ENCODE measurements at regions not wholly inside any gene's neighbourhood (a gene's known extent, or its start where the extent isn't known, plus 50 kb on each side); places are given as distances from the start of the nearest gene placed in this dataset.

DNA sequence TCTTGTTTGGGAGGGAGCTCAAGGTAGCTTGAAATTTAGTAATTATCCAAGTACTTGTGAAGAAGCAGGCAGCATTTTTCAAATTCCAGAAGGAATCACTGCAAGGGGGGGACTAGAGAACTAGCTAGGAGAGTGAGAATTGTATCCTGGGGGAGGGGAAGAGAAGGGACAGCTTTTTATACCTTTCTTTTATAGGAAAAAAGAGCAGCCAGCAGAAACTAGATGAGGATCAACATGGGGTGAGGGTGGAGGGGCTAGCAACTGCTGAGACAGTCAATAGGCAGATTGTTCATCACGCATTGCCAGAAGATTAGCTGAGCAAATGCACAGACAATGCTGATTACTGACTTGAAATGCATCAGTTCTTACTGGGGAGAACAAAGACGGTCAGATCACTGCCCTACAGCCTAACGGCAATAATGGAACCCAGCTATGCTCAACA is 514.3 kb upstream of the CITED2 start:
- Mint-ChIP-seq H3K9me3 (no peaks in the 10 kb centered on the region), H3K36me3 (no peaks in the 10 kb centered on the region), H3K27ac (no peak overlapping the region), H3K4me1 (no peaks in the 10 kb centered on the region), H3K27me3 (peaks cover 8 to 10% of the 10 kb centered on the region in 2 donors), H3K4me3 (no peak overlapping the region)
- no peak overlapping the region for H3K4me3 ChIP-seq (ENCODE audit: control insufficient read depth in 1 of 2, extremely low read depth in 1 of 2, low read length in 1 of 2)
- ChIA-PET CTCF (interaction anchor here in 1 of 2 donors (0.6 kb wide), 1 partner anchor 84 kb away, joined by 3 read pairs; no protein-coding TSS in a partner anchor), POLR2A (interaction anchor here in 1 of 2 donors (0.6 kb wide), 1 partner anchor 712 kb away, joined by 4 read pairs; no protein-coding TSS in a partner anchor)
- H3K9me3 ChIP-seq, result no peaks in the 10 kb centered on the region
- ATAC-seq (replicated peaks in 1 of 4) (no peak), DNase-seq (no peak)
- no peaks in the 10 kb centered on the region for H3K36me3 ChIP-seq (ENCODE audit: control insufficient read depth in 2 of 2, extremely low read depth in 1 of 2, insufficient read depth in 1 of 2, low read length in 1 of 2)
- no peak overlapping the region for H3K27ac ChIP-seq (ENCODE audit: low read length)
- WGBS (ENCODE audit: insufficient coverage), result 100% methylated on average over 1 of the region's 3 CpGs
- H3K4me1 ChIP-seq (ENCODE audit: control insufficient read depth in 1 of 2, extremely low read depth in 1 of 2, insufficient read depth in 2 of 2, low read length in 2 of 2), result no peaks in the 10 kb centered on the region
- no peaks in the 10 kb centered on the region for H3K27me3 ChIP-seq (replicated peaks in 1 of 2; ENCODE audit: control insufficient read depth in 2 of 2, extremely low read depth in 1 of 2, insufficient read depth in 2 of 2, low read length in 1 of 2)

DNA sequence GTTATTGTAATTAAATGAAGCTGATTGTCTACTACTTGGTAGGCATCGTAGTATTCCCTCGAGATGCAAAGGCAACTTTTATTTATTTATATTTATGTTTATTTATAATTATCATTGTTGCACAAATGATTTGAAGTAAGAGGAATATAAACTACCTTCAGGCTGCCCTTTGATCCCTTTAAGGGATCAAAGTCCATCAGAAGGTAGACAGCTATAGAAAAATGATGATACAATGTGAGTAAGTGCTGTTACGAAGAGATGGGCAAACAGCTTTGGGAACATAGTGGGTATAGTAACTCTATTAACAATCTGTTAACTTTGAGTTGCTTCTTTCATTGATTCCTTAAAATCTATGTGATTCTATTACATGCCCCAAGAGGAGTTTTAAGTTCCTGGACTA is 512.8 kb upstream of the CITED2 start:
- Mint-ChIP-seq H3K9me3 (no peaks in the 10 kb centered on the region), H3K4me1 (peaks cover under 1 to 7% (median 1%) of the 10 kb centered on the region in 3 donors), H3K27me3 (peaks cover 8 to 10% of the 10 kb centered on the region in 2 donors), H3K4me3 (no peak overlapping the region), H3K27ac (no peak overlapping the region), H3K36me3 (no peaks in the 10 kb centered on the region)
- Histone ChIP-seq H3K27me3 (replicated peaks in 1 of 2; ENCODE audit: control insufficient read depth in 2 of 2, extremely low read depth in 1 of 2, insufficient read depth in 2 of 2, low read length in 1 of 2) (no peaks in the 10 kb centered on the region), H3K4me3 (ENCODE audit: control insufficient read depth in 1 of 2, extremely low read depth in 1 of 2, low read length in 1 of 2) (no peak overlapping the region), H3K9me3 (no peaks in the 10 kb centered on the region), H3K4me1 (ENCODE audit: control insufficient read depth in 1 of 2, extremely low read depth in 1 of 2, insufficient read depth in 2 of 2, low read length in 2 of 2) (no peaks in the 10 kb centered on the region), H3K36me3 (ENCODE audit: control insufficient read depth in 2 of 2, extremely low read depth in 1 of 2, insufficient read depth in 1 of 2, low read length in 1 of 2) (no peaks in the 10 kb centered on the region), H3K27ac (ENCODE audit: low read length) (no peak overlapping the region)
- ATAC-seq (replicated peaks in 1 of 4) (no peak), DNase-seq (no peak)
- WGBS (ENCODE audit: insufficient coverage), result no CpG with 5 or more reads among the region's 3 CpGs
- CTCF ChIA-PET, result interaction anchor here in 1 of 2 donors (0.6 kb wide), 1 partner anchor 304 kb away, joined by 3 read pairs; no protein-coding TSS in a partner anchor
- POLR2A ChIA-PET, result no interaction called here

DNA sequence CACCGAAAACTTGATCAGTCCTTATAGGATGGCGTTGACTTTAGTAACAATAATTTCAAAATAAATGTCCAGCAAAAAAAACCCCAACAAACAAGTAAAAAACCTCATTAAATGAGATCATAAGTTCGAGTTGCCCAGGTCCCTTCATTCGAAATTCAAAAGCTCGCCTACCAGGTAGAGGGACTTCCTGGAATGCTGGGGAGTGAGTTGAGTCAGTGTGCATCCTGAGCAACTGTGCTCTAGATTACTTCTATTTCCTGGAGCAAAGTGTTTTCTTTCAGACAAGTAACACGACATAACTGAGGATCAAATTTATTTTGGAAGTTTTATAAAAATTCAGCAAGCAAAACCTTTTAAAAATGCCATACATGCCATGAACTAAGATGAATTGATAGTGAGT is 511.9 kb upstream of the CITED2 start:
- ATAC-seq (replicated peaks in 1 of 4) (no peak), DNase-seq (no peak)
- no CpG with 5 or more reads among the region's 6 CpGs for WGBS (ENCODE audit: insufficient coverage)
- no peaks in the 10 kb centered on the region for H3K4me1 ChIP-seq (ENCODE audit: control insufficient read depth in 1 of 2, extremely low read depth in 1 of 2, insufficient read depth in 2 of 2, low read length in 2 of 2)
- no peaks in the 10 kb centered on the region for H3K9me3 ChIP-seq
- no peak overlapping the region for H3K27ac Mint-ChIP-seq
- ChIA-PET POLR2A (interaction anchor here in 1 of 2 donors (0.5 kb wide), 1 partner anchor 912 kb away, joined by 6 read pairs; no protein-coding TSS in a partner anchor), CTCF (no interaction called here)
- no peak overlapping the region for H3K4me3 Mint-ChIP-seq
- H3K36me3 Mint-ChIP-seq, result no peaks in the 10 kb centered on the region
- H3K27ac ChIP-seq (ENCODE audit: low read length), result no peak overlapping the region
- H3K4me3 ChIP-seq (ENCODE audit: control insufficient read depth in 1 of 2, extremely low read depth in 1 of 2, low read length in 1 of 2), result no peak overlapping the region
- no peaks in the 10 kb centered on the region for H3K9me3 Mint-ChIP-seq
- peaks cover 8 to 10% of the 10 kb centered on the region in 2 donors for H3K27me3 Mint-ChIP-seq
- no peaks in the 10 kb centered on the region for H3K36me3 ChIP-seq (ENCODE audit: control insufficient read depth in 2 of 2, extremely low read depth in 1 of 2, insufficient read depth in 1 of 2, low read length in 1 of 2)
- peaks cover 2 to 11% (median 3%) of the 10 kb centered on the region in 3 donors for H3K4me1 Mint-ChIP-seq
- no peaks in the 10 kb centered on the region for H3K27me3 ChIP-seq (replicated peaks in 1 of 2; ENCODE audit: control insufficient read depth in 2 of 2, extremely low read depth in 1 of 2, insufficient read depth in 2 of 2, low read length in 1 of 2)

DNA sequence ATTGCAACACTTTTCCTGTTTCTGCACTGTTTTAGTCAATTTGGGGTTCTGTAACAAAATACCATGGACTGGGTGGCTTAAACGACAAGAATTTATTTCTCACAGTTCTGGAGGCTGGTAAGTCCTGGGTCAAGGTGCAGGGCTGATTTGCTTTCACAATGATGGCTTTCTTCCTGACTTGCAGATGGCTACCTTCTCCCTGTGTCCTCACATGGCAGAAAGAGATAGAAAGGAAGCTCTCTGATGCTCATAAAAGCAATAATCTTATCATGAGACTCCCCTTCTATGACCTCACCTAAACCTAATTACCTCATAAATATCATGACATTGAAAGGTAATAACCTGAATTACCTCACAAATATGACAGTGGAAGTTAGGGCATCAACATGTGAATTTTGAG is 511.5 kb upstream of the CITED2 start:
- peaks cover 2 to 11% (median 3%) of the 10 kb centered on the region in 3 donors for H3K4me1 Mint-ChIP-seq
- DNase-seq, result no peak
- Histone ChIP-seq H3K9me3 (no peaks in the 10 kb centered on the region), H3K27ac (ENCODE audit: low read length) (no peak overlapping the region), H3K36me3 (ENCODE audit: control insufficient read depth in 2 of 2, extremely low read depth in 1 of 2, insufficient read depth in 1 of 2, low read length in 1 of 2) (no peaks in the 10 kb centered on the region), H3K4me3 (ENCODE audit: control insufficient read depth in 1 of 2, extremely low read depth in 1 of 2, low read length in 1 of 2) (no peak overlapping the region), H3K27me3 (replicated peaks in 1 of 2; ENCODE audit: control insufficient read depth in 2 of 2, extremely low read depth in 1 of 2, insufficient read depth in 2 of 2, low read length in 1 of 2) (no peaks in the 10 kb centered on the region), H3K4me1 (ENCODE audit: control insufficient read depth in 1 of 2, extremely low read depth in 1 of 2, insufficient read depth in 2 of 2, low read length in 2 of 2) (no peaks in the 10 kb centered on the region)
- no peak overlapping the region for H3K27ac Mint-ChIP-seq
- no peak for ATAC-seq (replicated peaks in 1 of 4)
- no CpG with 5 or more reads among the region's 1 CpG for WGBS (ENCODE audit: insufficient coverage)
- no peaks in the 10 kb centered on the region for H3K36me3 Mint-ChIP-seq
- no peaks in the 10 kb centered on the region for H3K9me3 Mint-ChIP-seq
- CTCF ChIA-PET, result no interaction called here
- H3K27me3 Mint-ChIP-seq, result peaks cover 6 to 13% of the 10 kb centered on the region in 2 donors
- H3K4me3 Mint-ChIP-seq, result no peak overlapping the region
- POLR2A ChIA-PET, result interaction anchor here in 1 of 2 donors (0.5 kb wide), 1 partner anchor 913 kb away, joined by 6 read pairs; no protein-coding TSS in a partner anchor

DNA sequence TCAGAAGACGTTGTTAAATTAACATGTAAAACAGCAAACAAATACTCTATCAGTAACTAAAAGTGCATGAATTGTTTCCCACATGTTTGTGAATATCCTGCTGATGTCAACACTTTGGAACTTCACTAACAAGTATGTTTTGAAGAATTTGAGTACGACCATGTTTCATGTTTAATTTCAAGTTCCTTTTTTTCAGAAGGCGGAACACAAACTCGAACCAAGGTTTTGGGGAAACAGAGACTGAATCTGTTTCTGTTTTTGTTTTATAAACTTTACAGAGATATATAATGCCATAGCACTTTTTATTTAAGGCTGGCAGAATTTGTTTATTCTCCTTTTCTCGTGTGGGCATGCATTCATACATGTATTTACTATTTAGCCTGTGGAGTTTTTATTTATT is 509.3 kb upstream of the CITED2 start:
- H3K36me3 Mint-ChIP-seq, result no peaks in the 10 kb centered on the region
- no peaks in the 10 kb centered on the region for H3K9me3 Mint-ChIP-seq
- H3K4me1 ChIP-seq (ENCODE audit: control insufficient read depth in 1 of 2, extremely low read depth in 1 of 2, insufficient read depth in 2 of 2, low read length in 2 of 2), result no peaks in the 10 kb centered on the region
- DNase-seq (no peak), ATAC-seq (replicated peaks in 1 of 4) (no peak)
- H3K4me1 Mint-ChIP-seq, result peaks cover 2 to 11% (median 3%) of the 10 kb centered on the region in 3 donors
- H3K36me3 ChIP-seq (ENCODE audit: control insufficient read depth in 2 of 2, extremely low read depth in 1 of 2, insufficient read depth in 1 of 2, low read length in 1 of 2), result no peaks in the 10 kb centered on the region
- H3K27me3 Mint-ChIP-seq, result peaks cover 2 to 13% of the 10 kb centered on the region in 2 donors
- WGBS (ENCODE audit: insufficient coverage), result no CpG with 5 or more reads among the region's 5 CpGs
- H3K4me3 Mint-ChIP-seq, result no peak overlapping the region
- no peak overlapping the region for H3K4me3 ChIP-seq (ENCODE audit: control insufficient read depth in 1 of 2, extremely low read depth in 1 of 2, low read length in 1 of 2)
- H3K9me3 ChIP-seq, result no peaks in the 10 kb centered on the region
- H3K27ac Mint-ChIP-seq, result no peak overlapping the region
- POLR2A ChIA-PET, result no interaction called here
- CTCF ChIA-PET, result no interaction called here
- no peaks in the 10 kb centered on the region for H3K27me3 ChIP-seq (replicated peaks in 1 of 2; ENCODE audit: control insufficient read depth in 2 of 2, extremely low read depth in 1 of 2, insufficient read depth in 2 of 2, low read length in 1 of 2)
- H3K27ac ChIP-seq (ENCODE audit: low read length), result no peak overlapping the region

DNA sequence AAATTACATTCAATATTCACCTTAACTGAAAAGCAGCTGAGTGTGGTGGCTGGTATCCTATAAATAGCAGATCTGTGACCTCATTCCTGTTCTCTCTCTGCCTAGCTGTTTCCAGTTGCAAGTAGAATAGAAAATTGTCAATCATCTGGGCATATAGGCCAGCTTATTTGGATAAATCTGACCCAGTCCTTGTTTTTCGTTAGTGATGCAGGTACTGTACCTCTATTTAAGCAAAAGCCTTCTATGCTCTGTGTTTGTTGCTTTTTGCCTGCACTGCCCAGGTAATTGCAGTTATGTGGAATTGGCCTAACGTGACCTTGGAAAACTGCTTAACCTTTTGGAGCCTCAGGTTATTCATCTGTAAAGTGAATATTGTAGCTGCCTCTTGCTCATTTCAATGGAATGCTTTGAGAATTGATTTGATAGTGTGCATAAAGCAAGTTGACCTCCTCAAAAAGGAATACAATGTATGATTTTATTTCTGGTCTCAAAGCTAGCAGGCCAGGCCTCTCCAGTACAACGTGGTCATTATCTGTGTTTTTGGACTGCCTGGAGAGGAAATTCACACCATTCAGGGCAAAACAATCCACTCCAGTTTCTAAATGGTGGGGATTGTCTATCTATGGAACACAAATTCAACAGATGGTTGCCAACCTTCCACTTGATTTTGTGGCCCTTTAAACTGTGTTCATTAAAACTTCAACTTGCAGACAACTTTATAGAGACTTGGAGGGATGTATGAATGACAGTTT is 508.7 kb upstream of the CITED2 start:
- ATAC-seq (replicated peaks in 1 of 4), result no peak
- Histone ChIP-seq H3K36me3 (ENCODE audit: control insufficient read depth in 2 of 2, extremely low read depth in 1 of 2, insufficient read depth in 1 of 2, low read length in 1 of 2) (no peaks in the 10 kb centered on the region), H3K9me3 (no peaks in the 10 kb centered on the region), H3K4me1 (ENCODE audit: control insufficient read depth in 1 of 2, extremely low read depth in 1 of 2, insufficient read depth in 2 of 2, low read length in 2 of 2) (no peaks in the 10 kb centered on the region), H3K4me3 (ENCODE audit: control insufficient read depth in 1 of 2, extremely low read depth in 1 of 2, low read length in 1 of 2) (no peak overlapping the region), H3K27me3 (replicated peaks in 1 of 2; ENCODE audit: control insufficient read depth in 2 of 2, extremely low read depth in 1 of 2, insufficient read depth in 2 of 2, low read length in 1 of 2) (no peaks in the 10 kb centered on the region), H3K27ac (ENCODE audit: low read length) (no peak overlapping the region)
- ChIA-PET POLR2A (no interaction called here), CTCF (interaction anchor here in 1 of 2 donors (0.6 kb wide), 1 partner anchor 359 kb away, joined by 6 read pairs; no protein-coding TSS in a partner anchor)
- no peak for DNase-seq
- H3K27me3 Mint-ChIP-seq, result peaks cover 1 to 10% of the 10 kb centered on the region in 2 donors
- H3K4me3 Mint-ChIP-seq, result no peak overlapping the region
- no peaks in the 10 kb centered on the region for H3K9me3 Mint-ChIP-seq
- WGBS (ENCODE audit: insufficient coverage), result 57% methylated on average over 2 of the region's 3 CpGs
- H3K27ac Mint-ChIP-seq, result no peak overlapping the region
- H3K36me3 Mint-ChIP-seq, result no peaks in the 10 kb centered on the region
- peaks cover 2 to 11% (median 3%) of the 10 kb centered on the region in 3 donors for H3K4me1 Mint-ChIP-seq

Data from T-cell (primary cell).